ENCODE measurements at regions not wholly inside any gene's neighbourhood (a gene's known extent, or its start where the extent isn't known, plus 50 kb on each side); places are given as distances from the start of the nearest gene placed in this dataset.

DNA sequence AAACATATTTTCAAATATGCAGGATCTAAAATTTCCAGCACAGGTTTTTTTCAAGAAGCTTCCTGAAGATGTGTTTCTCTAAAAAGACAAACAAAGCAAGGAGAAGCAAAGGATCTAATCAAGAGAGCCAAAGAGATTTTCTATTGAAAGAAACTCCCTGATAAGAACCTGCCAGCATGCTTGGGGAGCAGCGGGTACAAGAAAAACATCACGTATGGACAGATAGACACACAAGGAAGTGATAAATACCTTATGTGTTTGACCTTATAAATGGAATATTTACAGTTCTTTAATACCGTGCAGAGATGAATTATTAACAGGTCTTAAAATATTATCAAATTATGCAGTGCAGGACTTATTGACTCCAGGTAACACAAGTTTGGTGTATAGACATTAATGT, 562.1 kb downstream of the DACH1 start:
- Histone ChIP-seq H3K9ac (ENCODE audit: low read length) (no peak overlapping the region), H3K27me3 (ENCODE audit: insufficient read depth, low read length) (no peaks in the 10 kb centered on the region), H4K20me1 (ENCODE audit: insufficient read depth, low read length) (no peaks in the 10 kb centered on the region), H3K4me2 (ENCODE audit: low read length) (no peak overlapping the region), H3K36me3 (ENCODE audit: insufficient read depth, low read length) (no peaks in the 10 kb centered on the region), H3K27ac (ENCODE audit: low read depth, low read length) (no peak overlapping the region), H3K4me1 (ENCODE audit: insufficient read depth, low read length) (no peaks in the 10 kb centered on the region), H3K79me2 (ENCODE audit: insufficient read depth, low read length) (no peaks in the 10 kb centered on the region), H3K9me3 (ENCODE audit: insufficient read depth, low read depth, low read length) (no peaks in the 10 kb centered on the region), H2AFZ (ENCODE audit: low read depth, low read length) (no peak overlapping the region), H3K4me3 (ENCODE audit: insufficient read depth, low read depth, low read length) (no peak overlapping the region)
- DNase-seq (ENCODE audit: low read depth) (no peak), FAIRE-seq (no peak)
- no peaks in the 10 kb centered on the region for H3K36me3 Mint-ChIP-seq (ENCODE audit: low read depth, unreplicated experiment)
- TF ChIP-seq EZH2 (IDR thresholded peaks at IDR 0.05; ENCODE audit: insufficient read depth, low read length), result no peak
- no peak for TF ChIP-seq CTCF (IDR thresholded peaks at IDR 0.05; ENCODE audit: insufficient read depth, low read depth, low read length)
- H3K4me1 Mint-ChIP-seq (ENCODE audit: low read depth, unreplicated experiment), result no peaks in the 10 kb centered on the region
- H3K4me3 Mint-ChIP-seq (ENCODE audit: unreplicated experiment), result no peak overlapping the region
- no peaks in the 10 kb centered on the region for H3K9me3 Mint-ChIP-seq (ENCODE audit: unreplicated experiment)
- no peak overlapping the region for H3K27ac Mint-ChIP-seq (ENCODE audit: unreplicated experiment)
- no peaks in the 10 kb centered on the region for H3K27me3 Mint-ChIP-seq (ENCODE audit: low read depth, unreplicated experiment)

GRCh38 chr13:71303144-71303543, 563.9 kb downstream of the DACH1 start:
- Histone ChIP-seq H3K4me2 (ENCODE audit: low read length) (no peak overlapping the region), H3K27me3 (ENCODE audit: insufficient read depth, low read length) (no peaks in the 10 kb centered on the region), H3K4me1 (ENCODE audit: insufficient read depth, low read length) (no peaks in the 10 kb centered on the region), H3K79me2 (ENCODE audit: insufficient read depth, low read length) (no peaks in the 10 kb centered on the region), H2AFZ (ENCODE audit: low read depth, low read length) (no peak overlapping the region), H3K9ac (ENCODE audit: low read length) (no peak overlapping the region), H3K36me3 (ENCODE audit: insufficient read depth, low read length) (no peaks in the 10 kb centered on the region), H3K9me3 (ENCODE audit: insufficient read depth, low read depth, low read length) (no peaks in the 10 kb centered on the region), H3K4me3 (ENCODE audit: insufficient read depth, low read depth, low read length) (no peak overlapping the region), H3K27ac (ENCODE audit: low read depth, low read length) (no peak overlapping the region), H4K20me1 (ENCODE audit: insufficient read depth, low read length) (no peaks in the 10 kb centered on the region)
- no peak for TF ChIP-seq CTCF (IDR thresholded peaks at IDR 0.05; ENCODE audit: insufficient read depth, low read depth, low read length)
- no peak for TF ChIP-seq EZH2 (IDR thresholded peaks at IDR 0.05; ENCODE audit: insufficient read depth, low read length)
- no peak for FAIRE-seq
- Mint-ChIP-seq H3K27me3 (ENCODE audit: low read depth, unreplicated experiment) (no peaks in the 10 kb centered on the region), H3K36me3 (ENCODE audit: low read depth, unreplicated experiment) (no peaks in the 10 kb centered on the region), H3K9me3 (ENCODE audit: unreplicated experiment) (peaks cover 9% of the 10 kb centered on the region), H3K4me3 (ENCODE audit: unreplicated experiment) (no peak overlapping the region), H3K4me1 (ENCODE audit: low read depth, unreplicated experiment) (no peaks in the 10 kb centered on the region), H3K27ac (ENCODE audit: unreplicated experiment) (no peak overlapping the region)
- DNase-seq (ENCODE audit: low read depth), result no peak

DNA sequence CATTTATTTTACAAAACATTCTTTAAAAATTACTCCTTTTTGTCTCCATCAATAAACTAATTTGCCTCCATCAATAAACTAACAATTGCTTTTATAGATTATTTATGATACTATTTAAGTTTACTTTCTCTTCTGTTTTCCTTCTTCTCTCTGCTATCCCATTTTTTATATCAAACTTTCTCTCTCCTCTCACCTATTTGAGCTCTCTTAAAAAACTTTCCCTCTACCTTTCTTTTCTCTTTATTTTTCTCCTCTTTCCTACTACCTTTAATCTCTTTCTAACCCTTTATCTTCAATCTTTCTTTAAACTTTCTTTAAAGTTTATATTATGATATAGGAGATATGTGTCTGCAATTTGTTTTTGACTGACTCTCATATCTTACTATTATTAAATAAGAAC, 566.4 kb downstream of the DACH1 start:
- TF ChIP-seq CTCF (IDR thresholded peaks at IDR 0.05; ENCODE audit: insufficient read depth, low read depth, low read length) (no peak), EZH2 (IDR thresholded peaks at IDR 0.05; ENCODE audit: insufficient read depth, low read length) (no peak)
- Histone ChIP-seq H3K9me3 (ENCODE audit: insufficient read depth, low read depth, low read length) (no peaks in the 10 kb centered on the region), H3K27ac (ENCODE audit: low read depth, low read length) (no peak overlapping the region), H3K9ac (ENCODE audit: low read length) (no peak overlapping the region), H3K4me3 (ENCODE audit: insufficient read depth, low read depth, low read length) (no peak overlapping the region), H3K27me3 (ENCODE audit: insufficient read depth, low read length) (no peaks in the 10 kb centered on the region), H3K79me2 (ENCODE audit: insufficient read depth, low read length) (no peaks in the 10 kb centered on the region), H3K4me1 (ENCODE audit: insufficient read depth, low read length) (no peaks in the 10 kb centered on the region), H3K36me3 (ENCODE audit: insufficient read depth, low read length) (no peaks in the 10 kb centered on the region), H2AFZ (ENCODE audit: low read depth, low read length) (no peak overlapping the region), H3K4me2 (ENCODE audit: low read length) (no peak overlapping the region), H4K20me1 (ENCODE audit: insufficient read depth, low read length) (no peaks in the 10 kb centered on the region)
- Mint-ChIP-seq H3K27ac (ENCODE audit: unreplicated experiment) (no peak overlapping the region), H3K4me3 (ENCODE audit: unreplicated experiment) (no peak overlapping the region), H3K36me3 (ENCODE audit: low read depth, unreplicated experiment) (no peaks in the 10 kb centered on the region), H3K9me3 (ENCODE audit: unreplicated experiment) (peaks cover 9% of the 10 kb centered on the region), H3K4me1 (ENCODE audit: low read depth, unreplicated experiment) (no peaks in the 10 kb centered on the region), H3K27me3 (ENCODE audit: low read depth, unreplicated experiment) (no peaks in the 10 kb centered on the region)
- no peak for FAIRE-seq
- no peak for DNase-seq (ENCODE audit: low read depth)

Data from astrocyte (in vitro differentiated cells and primary cell).